ENCODE measurements at regions not wholly inside any gene's neighbourhood (a gene's known extent, or its start where the extent isn't known, plus 50 kb on each side); places are given as distances from the start of the nearest gene placed in this dataset.

- H3K9me3 Mint-ChIP-seq, result no peaks in the 10 kb centered on the region
- no peaks in the 10 kb centered on the region for H3K4me1 Mint-ChIP-seq
Measured at GRCh38 chr10:91043173-91043910, 122.5 kb upstream of the ANKRD1 start.

GRCh38 chr10:91046869-91047268 lies 126.0 kb upstream of the ANKRD1 start:
- Mint-ChIP-seq H3K4me3 (no peak overlapping the region), H3K4me1 (no peaks in the 10 kb centered on the region), H3K27me3 (peaks cover 4% of the 10 kb centered on the region), H3K27ac (no peak overlapping the region), H3K36me3 (no peaks in the 10 kb centered on the region), H3K9me3 (no peaks in the 10 kb centered on the region)

More at GRCh38 chr10:91043173-91043910, 122.5 kb upstream of the ANKRD1 start:
- Mint-ChIP-seq H3K27ac (no peak overlapping the region), H3K27me3 (peaks cover 4% of the 10 kb centered on the region), H3K4me3 (no peak overlapping the region), H3K36me3 (no peaks in the 10 kb centered on the region)

GRCh38 chr10:91048380-91048779 lies 127.5 kb upstream of the ANKRD1 start:
- no peak overlapping the region for H3K27ac Mint-ChIP-seq
- no peaks in the 10 kb centered on the region for H3K4me1 Mint-ChIP-seq
- H3K9me3 Mint-ChIP-seq, result no peaks in the 10 kb centered on the region
- H3K36me3 Mint-ChIP-seq, result no peaks in the 10 kb centered on the region
- H3K27me3 Mint-ChIP-seq, result peaks cover 4% of the 10 kb centered on the region
- H3K4me3 Mint-ChIP-seq, result no peak overlapping the region

GRCh38 chr10:91049296-91049987 lies 128.6 kb upstream of the ANKRD1 start:
- Mint-ChIP-seq H3K27ac (no peak overlapping the region), H3K4me1 (no peaks in the 10 kb centered on the region), H3K27me3 (peaks cover 4% of the 10 kb centered on the region), H3K4me3 (no peak overlapping the region), H3K9me3 (no peaks in the 10 kb centered on the region), H3K36me3 (no peaks in the 10 kb centered on the region)

- Mint-ChIP-seq H3K36me3 (no peaks in the 10 kb centered on the region), H3K4me3 (no peak overlapping the region), H3K27ac (no peak overlapping the region), H3K9me3 (no peaks in the 10 kb centered on the region), H3K4me1 (no peaks in the 10 kb centered on the region), H3K27me3 (peaks cover 4% of the 10 kb centered on the region)
Measured at GRCh38 chr10:91049988-91050360, 129.1 kb upstream of the ANKRD1 start.

GRCh38 chr10:91050371-91051034 lies 129.6 kb upstream of the ANKRD1 start:
- Mint-ChIP-seq H3K36me3 (no peaks in the 10 kb centered on the region), H3K27ac (no peak overlapping the region), H3K4me1 (no peaks in the 10 kb centered on the region), H3K4me3 (no peak overlapping the region), H3K9me3 (no peaks in the 10 kb centered on the region), H3K27me3 (peaks cover 4% of the 10 kb centered on the region)

- H3K4me3 Mint-ChIP-seq, result no peak overlapping the region
- H3K27me3 Mint-ChIP-seq, result peaks cover under 1% of the 10 kb centered on the region
- no peaks in the 10 kb centered on the region for H3K36me3 Mint-ChIP-seq
- H3K9me3 Mint-ChIP-seq, result no peaks in the 10 kb centered on the region
- H3K27ac Mint-ChIP-seq, result no peak overlapping the region
- H3K4me1 Mint-ChIP-seq, result no peaks in the 10 kb centered on the region
Measured at GRCh38 chr10:91051829-91052228, 130.9 kb upstream of the ANKRD1 start.

- no peaks in the 10 kb centered on the region for H3K27me3 Mint-ChIP-seq
- H3K36me3 Mint-ChIP-seq, result no peaks in the 10 kb centered on the region
- H3K4me3 Mint-ChIP-seq, result no peak overlapping the region
- H3K9me3 Mint-ChIP-seq, result no peaks in the 10 kb centered on the region
- H3K27ac Mint-ChIP-seq, result no peak overlapping the region
- no peaks in the 10 kb centered on the region for H3K4me1 Mint-ChIP-seq
Measured at GRCh38 chr10:91054325-91054724, 133.4 kb upstream of the ANKRD1 start.

- Mint-ChIP-seq H3K4me1 (no peaks in the 10 kb centered on the region), H3K36me3 (no peaks in the 10 kb centered on the region), H3K27me3 (no peaks in the 10 kb centered on the region), H3K27ac (no peak overlapping the region), H3K4me3 (no peak overlapping the region), H3K9me3 (no peaks in the 10 kb centered on the region)
Measured at GRCh38 chr10:91061187-91061586, 140.3 kb upstream of the ANKRD1 start.

GRCh38 chr10:91061608-91062007 lies 140.7 kb upstream of the ANKRD1 start:
- no peaks in the 10 kb centered on the region for H3K4me1 Mint-ChIP-seq
- no peak overlapping the region for H3K27ac Mint-ChIP-seq
- H3K27me3 Mint-ChIP-seq, result no peaks in the 10 kb centered on the region
- no peaks in the 10 kb centered on the region for H3K9me3 Mint-ChIP-seq
- H3K36me3 Mint-ChIP-seq, result no peaks in the 10 kb centered on the region
- H3K4me3 Mint-ChIP-seq, result no peak overlapping the region

GRCh38 chr10:91062091-91062490 lies 141.2 kb upstream of the ANKRD1 start:
- no peaks in the 10 kb centered on the region for H3K4me1 Mint-ChIP-seq
- H3K4me3 Mint-ChIP-seq, result no peak overlapping the region
- H3K36me3 Mint-ChIP-seq, result no peaks in the 10 kb centered on the region
- no peaks in the 10 kb centered on the region for H3K9me3 Mint-ChIP-seq
- H3K27me3 Mint-ChIP-seq, result no peaks in the 10 kb centered on the region
- H3K27ac Mint-ChIP-seq, result no peak overlapping the region

- Mint-ChIP-seq H3K9me3 (no peaks in the 10 kb centered on the region), H3K4me3 (no peak overlapping the region)
Measured at GRCh38 chr10:91071786-91072185, 148.7 kb upstream of the PCGF5 start.

GRCh38 chr10:91073286-91073979 lies 147.0 kb upstream of the PCGF5 start:
- Mint-ChIP-seq H3K4me3 (no peak overlapping the region), H3K4me1 (no peaks in the 10 kb centered on the region), H3K27ac (no peak overlapping the region), H3K27me3 (peaks cover 2% of the 10 kb centered on the region), H3K9me3 (no peaks in the 10 kb centered on the region), H3K36me3 (no peaks in the 10 kb centered on the region)

More at GRCh38 chr10:91071786-91072185, 148.7 kb upstream of the PCGF5 start:
- H3K36me3 Mint-ChIP-seq, result no peaks in the 10 kb centered on the region
- H3K27ac Mint-ChIP-seq, result no peak overlapping the region
- no peaks in the 10 kb centered on the region for H3K4me1 Mint-ChIP-seq
- H3K27me3 Mint-ChIP-seq, result peaks cover 2% of the 10 kb centered on the region

- Mint-ChIP-seq H3K27me3 (peaks cover 4% of the 10 kb centered on the region), H3K4me3 (no peak overlapping the region), H3K36me3 (no peaks in the 10 kb centered on the region), H3K27ac (no peak overlapping the region), H3K4me1 (no peaks in the 10 kb centered on the region), H3K9me3 (no peaks in the 10 kb centered on the region)
Measured at GRCh38 chr10:91076991-91077548, 143.4 kb upstream of the PCGF5 start.

- Mint-ChIP-seq H3K36me3 (no peaks in the 10 kb centered on the region), H3K27ac (no peak overlapping the region), H3K4me3 (no peak overlapping the region), H3K27me3 (peaks cover 2% of the 10 kb centered on the region), H3K9me3 (no peaks in the 10 kb centered on the region), H3K4me1 (no peaks in the 10 kb centered on the region)
Measured at GRCh38 chr10:91077549-91078071, 142.9 kb upstream of the PCGF5 start.

Data from activated naive CD4-positive, alpha-beta T cell treated with anti-CD3 and anti-CD28 coated beads, Interleukin-2, amount 50 U/mL, for 24 hours (primary cell).